ENCODE measurements at regions not wholly inside any gene's neighbourhood (a gene's known extent, or its start where the extent isn't known, plus 50 kb on each side); places are given as distances from the start of the nearest gene placed in this dataset.

DNA sequence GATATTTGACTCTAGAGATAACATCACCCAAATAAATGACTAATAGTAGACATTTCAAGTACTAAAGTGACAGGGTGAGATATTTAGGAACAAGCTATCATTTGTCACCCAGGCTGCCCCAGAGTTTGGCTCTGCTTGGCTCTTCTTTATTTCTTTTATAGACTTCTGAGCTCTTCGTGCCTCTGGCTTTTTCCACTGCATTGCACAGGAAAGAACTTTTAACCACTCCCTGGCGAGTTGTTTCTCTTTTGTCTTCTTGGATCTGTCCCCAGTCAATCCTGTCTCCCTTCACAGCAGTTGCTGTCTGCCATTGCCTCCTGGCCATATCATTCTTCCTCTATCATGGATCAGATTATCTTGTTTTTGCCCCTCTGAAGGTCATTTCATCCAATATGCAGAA lies 339.2 kb upstream of the DCBLD2 start:
- Histone ChIP-seq H3K36me3 (no peaks in the 10 kb centered on the region), H3K27me3 (ENCODE audit: low read depth) (no peaks in the 10 kb centered on the region), H3K4me1 (no peaks in the 10 kb centered on the region), H3K4me3 (no peak overlapping the region), H3K27ac (replicated peaks) (no peak overlapping the region), H3K9me3 (replicated peaks) (peaks cover 4% of the 10 kb centered on the region)
- intact Hi-C loops (cut with micrococcal nuclease) = no loop called here
- DNase-seq = no peak
- TF ChIP-seq, protein P1, sequence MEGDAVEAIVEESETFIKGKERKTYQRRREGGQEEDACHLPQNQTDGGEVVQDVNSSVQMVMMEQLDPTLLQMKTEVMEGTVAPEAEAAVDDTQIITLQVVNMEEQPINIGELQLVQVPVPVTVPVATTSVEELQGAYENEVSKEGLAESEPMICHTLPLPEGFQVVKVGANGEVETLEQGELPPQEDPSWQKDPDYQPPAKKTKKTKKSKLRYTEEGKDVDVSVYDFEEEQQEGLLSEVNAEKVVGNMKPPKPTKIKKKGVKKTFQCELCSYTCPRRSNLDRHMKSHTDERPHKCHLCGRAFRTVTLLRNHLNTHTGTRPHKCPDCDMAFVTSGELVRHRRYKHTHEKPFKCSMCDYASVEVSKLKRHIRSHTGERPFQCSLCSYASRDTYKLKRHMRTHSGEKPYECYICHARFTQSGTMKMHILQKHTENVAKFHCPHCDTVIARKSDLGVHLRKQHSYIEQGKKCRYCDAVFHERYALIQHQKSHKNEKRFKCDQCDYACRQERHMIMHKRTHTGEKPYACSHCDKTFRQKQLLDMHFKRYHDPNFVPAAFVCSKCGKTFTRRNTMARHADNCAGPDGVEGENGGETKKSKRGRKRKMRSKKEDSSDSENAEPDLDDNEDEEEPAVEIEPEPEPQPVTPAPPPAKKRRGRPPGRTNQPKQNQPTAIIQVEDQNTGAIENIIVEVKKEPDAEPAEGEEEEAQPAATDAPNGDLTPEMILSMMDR (IDR thresholded peaks at IDR 0.05; ENCODE audit: borderline replicate concordance) = no peak

DNA sequence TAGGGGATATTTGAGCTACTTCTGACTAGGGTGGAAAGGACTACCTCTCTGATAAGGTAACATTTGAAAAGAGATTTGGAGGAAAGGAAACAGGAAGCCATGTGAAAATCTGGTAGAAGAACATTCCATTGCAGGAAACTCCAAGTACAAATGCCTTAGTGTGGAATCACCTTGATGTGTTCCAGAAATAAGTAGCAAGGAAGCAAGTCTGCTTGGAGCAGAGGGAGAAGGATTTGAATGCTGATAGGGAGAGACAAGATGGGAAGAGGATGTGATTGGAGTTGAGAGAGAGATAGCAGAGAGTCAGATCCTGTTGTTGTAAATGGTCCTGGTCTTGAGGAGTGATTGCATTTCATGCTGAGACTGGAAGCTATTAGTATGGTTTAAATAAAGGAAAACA lies 335.1 kb upstream of the DCBLD2 start:
- Histone ChIP-seq H3K27ac (replicated peaks) (no peak overlapping the region), H3K27me3 (ENCODE audit: low read depth) (no peaks in the 10 kb centered on the region), H3K4me3 (no peak overlapping the region), H3K4me1 (no peaks in the 10 kb centered on the region), H3K36me3 (no peaks in the 10 kb centered on the region), H3K9me3 (replicated peaks) (no peaks in the 10 kb centered on the region)
- intact Hi-C loops (cut with micrococcal nuclease) = no loop called here
- DNase-seq = no peak
- TF ChIP-seq, protein P1 (IDR thresholded peaks at IDR 0.05; ENCODE audit: borderline replicate concordance) = no peak

DNA sequence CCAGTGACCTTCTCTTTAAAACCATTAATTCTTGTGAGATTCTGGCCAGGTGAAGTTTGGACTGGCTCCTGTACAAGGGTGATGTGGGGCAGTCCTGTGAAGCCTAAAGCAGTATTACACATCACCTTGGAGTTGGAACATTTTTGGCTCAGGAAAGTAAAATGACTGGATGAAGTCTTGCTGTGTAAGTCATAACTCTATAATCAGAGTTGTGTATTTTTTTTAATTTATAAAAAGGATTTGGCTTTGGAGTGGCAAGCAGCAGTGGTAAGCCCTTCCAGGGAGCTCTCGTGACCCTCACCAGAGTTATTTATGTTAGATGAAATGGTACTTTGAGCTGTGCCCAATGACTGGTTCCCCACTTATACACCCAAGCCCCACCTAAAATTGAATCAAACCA lies 331.2 kb upstream of the DCBLD2 start:
- no peak overlapping the region for H3K4me3 ChIP-seq
- no peak overlapping the region for H3K27ac ChIP-seq (replicated peaks)
- H3K9me3 ChIP-seq (replicated peaks) = no peaks in the 10 kb centered on the region
- no peaks in the 10 kb centered on the region for H3K36me3 ChIP-seq
- no peaks in the 10 kb centered on the region for H3K4me1 ChIP-seq
- no peak for DNase-seq
- TF ChIP-seq, protein P1 (IDR thresholded peaks at IDR 0.05; ENCODE audit: borderline replicate concordance) = no peak
- intact Hi-C loops (cut with micrococcal nuclease) = no loop called here
- H3K27me3 ChIP-seq (ENCODE audit: low read depth) = no peaks in the 10 kb centered on the region

DNA sequence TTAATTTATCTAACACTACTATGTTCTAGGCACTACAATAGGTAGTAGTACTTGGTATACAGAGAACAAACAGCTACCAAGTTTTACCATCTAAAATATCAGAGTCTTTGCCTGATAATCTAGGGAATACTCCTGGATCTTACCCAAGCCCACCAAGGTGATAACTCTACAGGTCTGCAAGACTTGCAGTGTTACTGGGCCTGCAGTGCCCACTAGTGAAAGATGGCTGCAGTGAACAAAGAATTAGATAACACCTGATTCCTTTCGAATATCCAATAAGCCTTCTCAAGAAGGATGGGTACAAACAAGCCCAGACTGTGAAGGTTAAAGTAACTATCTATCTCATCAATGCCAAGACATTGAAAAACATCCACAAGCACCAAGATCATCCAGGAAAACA lies 317.0 kb upstream of the DCBLD2 start:
- H3K9me3 ChIP-seq (replicated peaks) = peaks cover 41% of the 10 kb centered on the region
- no peak overlapping the region for H3K27ac ChIP-seq (replicated peaks)
- no peak for DNase-seq
- H3K27me3 ChIP-seq (ENCODE audit: low read depth) = no peaks in the 10 kb centered on the region
- TF ChIP-seq, protein P1 (IDR thresholded peaks at IDR 0.05; ENCODE audit: borderline replicate concordance) = no peak
- H3K36me3 ChIP-seq = no peaks in the 10 kb centered on the region
- intact Hi-C loops (cut with micrococcal nuclease) = no loop called here
- no peak overlapping the region for H3K4me3 ChIP-seq
- no peaks in the 10 kb centered on the region for H3K4me1 ChIP-seq

DNA sequence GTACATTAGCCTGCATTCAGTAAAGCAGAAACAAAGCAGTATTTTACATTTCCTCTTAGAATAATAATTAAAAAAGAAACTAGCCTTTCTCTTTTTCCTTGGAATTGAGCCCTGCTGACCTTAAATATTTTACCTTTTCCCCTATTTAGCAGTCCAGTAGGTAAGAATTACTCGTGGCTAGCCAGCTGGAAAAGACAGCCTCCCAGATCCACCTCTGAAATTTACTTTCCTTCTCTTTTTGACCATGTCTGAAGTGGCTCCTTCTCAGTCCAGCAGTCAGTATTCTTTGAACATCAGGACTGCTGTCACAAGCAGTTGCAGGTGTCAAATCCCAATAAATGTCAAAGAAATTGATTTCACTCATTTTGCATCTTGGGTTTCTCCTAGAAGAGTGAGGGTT lies 311.5 kb upstream of the DCBLD2 start:
- Histone ChIP-seq H3K27me3 (ENCODE audit: low read depth) (no peaks in the 10 kb centered on the region), H3K4me3 (no peak overlapping the region), H3K36me3 (no peaks in the 10 kb centered on the region), H3K9me3 (replicated peaks) (peaks cover 27% of the 10 kb centered on the region), H3K4me1 (no peaks in the 10 kb centered on the region), H3K27ac (replicated peaks) (no peak overlapping the region)
- DNase-seq = no peak
- TF ChIP-seq, protein P1 (IDR thresholded peaks at IDR 0.05; ENCODE audit: borderline replicate concordance) = no peak
- intact Hi-C loops (cut with micrococcal nuclease) = no loop called here

DNA sequence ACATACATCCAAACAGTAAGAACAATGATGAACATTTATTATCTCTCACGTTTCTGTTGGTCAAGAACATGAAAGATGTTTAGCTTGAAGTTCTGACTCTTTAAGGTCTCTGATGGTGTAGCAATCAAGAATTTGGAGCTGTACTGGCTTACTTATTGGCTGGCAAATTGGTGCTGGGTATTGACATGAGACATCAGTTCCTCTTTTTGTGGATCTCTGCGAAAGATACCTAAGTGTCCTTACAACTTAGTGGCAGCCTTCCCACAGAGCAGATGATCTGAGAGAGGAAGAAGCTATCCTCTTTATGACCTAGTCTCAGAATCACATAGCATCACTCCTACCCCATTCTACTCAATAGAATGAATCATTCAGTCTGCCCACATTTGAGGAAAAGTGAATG lies 309.8 kb upstream of the DCBLD2 start:
- TF ChIP-seq, protein P1 (IDR thresholded peaks at IDR 0.05; ENCODE audit: borderline replicate concordance) = no peak
- Histone ChIP-seq H3K27me3 (ENCODE audit: low read depth) (no peaks in the 10 kb centered on the region), H3K27ac (replicated peaks) (no peak overlapping the region), H3K4me3 (no peak overlapping the region), H3K36me3 (no peaks in the 10 kb centered on the region), H3K4me1 (no peaks in the 10 kb centered on the region), H3K9me3 (replicated peaks) (peaks cover 23% of the 10 kb centered on the region)
- intact Hi-C loops (cut with micrococcal nuclease) = no loop called here
- no peak for DNase-seq

Data from left ventricle myocardium inferior (tissue), 1 donor.